GM20000 (cell line): ENCODE measurements at regions not wholly inside any gene's neighbourhood (a gene's known extent, or its start where the extent isn't known, plus 50 kb on each side); places are given as distances from the start of the nearest gene placed in this dataset.

ENCODE experiments used
- DNase-seq: peaks from one replicate; pipeline ENCODE4 v3.0.0; 2012; ENCODE audit warnings: low spot score
- TF ChIP-seq, protein P1 (sequence below): IDR thresholded peaks from 2 replicates; pipeline ENCODE4 v1.5.1; 2012; ENCODE audit warnings: mild to moderate bottlenecking, control low read depth; ENCODE audit errors: extremely low read depth, missing control alignments

DNA sequence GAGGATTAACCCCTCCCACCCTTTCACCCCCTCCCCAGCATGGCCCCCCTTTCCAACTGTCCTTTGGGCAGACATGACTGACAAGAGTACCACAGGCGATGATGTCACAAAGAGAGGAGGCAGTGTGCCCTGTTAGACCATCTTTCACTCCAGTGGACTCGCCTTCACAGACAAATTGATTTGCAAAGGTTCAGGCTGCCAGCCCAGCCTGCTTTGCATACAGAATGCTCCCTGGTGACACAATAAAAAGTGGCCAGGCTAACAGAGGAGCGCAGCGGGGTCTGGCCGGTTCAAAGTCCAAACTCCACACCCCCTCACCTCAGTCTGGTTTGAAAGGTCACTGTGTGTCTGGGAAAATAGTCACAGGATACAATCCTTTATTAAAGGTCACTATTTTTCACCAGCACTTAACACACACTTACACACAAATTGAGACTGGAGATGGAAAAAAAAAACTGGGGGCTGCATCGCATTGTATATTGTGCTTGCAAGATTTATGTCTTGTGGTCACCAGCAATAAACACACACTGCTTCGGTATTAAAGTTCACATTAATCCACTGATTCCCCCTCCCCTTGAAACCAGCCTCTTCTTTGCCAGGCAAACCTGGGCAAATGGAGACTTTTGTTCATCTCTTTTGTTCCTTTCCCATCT lies 236.9 kb downstream of the BCL11A start:
- no peak for DNase-seq
- TF ChIP-seq, protein P1, sequence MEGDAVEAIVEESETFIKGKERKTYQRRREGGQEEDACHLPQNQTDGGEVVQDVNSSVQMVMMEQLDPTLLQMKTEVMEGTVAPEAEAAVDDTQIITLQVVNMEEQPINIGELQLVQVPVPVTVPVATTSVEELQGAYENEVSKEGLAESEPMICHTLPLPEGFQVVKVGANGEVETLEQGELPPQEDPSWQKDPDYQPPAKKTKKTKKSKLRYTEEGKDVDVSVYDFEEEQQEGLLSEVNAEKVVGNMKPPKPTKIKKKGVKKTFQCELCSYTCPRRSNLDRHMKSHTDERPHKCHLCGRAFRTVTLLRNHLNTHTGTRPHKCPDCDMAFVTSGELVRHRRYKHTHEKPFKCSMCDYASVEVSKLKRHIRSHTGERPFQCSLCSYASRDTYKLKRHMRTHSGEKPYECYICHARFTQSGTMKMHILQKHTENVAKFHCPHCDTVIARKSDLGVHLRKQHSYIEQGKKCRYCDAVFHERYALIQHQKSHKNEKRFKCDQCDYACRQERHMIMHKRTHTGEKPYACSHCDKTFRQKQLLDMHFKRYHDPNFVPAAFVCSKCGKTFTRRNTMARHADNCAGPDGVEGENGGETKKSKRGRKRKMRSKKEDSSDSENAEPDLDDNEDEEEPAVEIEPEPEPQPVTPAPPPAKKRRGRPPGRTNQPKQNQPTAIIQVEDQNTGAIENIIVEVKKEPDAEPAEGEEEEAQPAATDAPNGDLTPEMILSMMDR, result no peak

DNA sequence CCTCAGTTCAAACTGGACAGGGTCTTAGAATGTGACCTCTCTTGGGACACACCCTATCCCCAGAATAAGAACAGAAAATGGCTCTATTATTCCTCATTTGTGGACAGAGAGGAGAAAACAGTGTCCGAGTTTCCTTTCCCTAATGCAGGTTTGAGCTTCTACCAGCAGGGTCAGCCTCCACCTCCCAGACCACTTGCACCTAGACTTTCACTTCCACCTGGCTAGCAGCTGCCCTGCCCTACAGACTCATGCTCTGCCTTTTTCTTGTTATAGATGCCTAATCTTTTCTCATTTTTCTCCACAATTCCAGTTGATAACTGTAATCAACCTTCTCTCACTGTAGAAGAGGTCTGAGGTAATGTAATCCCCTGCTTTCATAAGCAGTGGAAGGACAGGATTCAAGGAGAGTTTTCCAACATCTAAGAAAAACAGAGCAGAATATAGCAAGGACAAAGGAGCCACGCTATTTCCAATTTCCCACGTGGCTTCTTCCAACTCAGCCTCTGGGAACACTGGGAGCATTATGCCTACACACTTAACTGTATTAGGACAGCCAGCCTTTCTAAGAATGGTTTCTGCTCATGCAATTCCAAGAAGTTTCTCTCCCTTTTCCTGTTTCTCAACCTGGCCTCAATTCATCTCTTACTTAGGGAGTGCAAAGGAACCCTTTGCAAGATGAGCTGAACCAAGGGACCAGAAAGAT lies 239.8 kb downstream of the BCL11A start:
- DNase-seq, result no peak
- TF ChIP-seq, protein P1, result no peak

DNA sequence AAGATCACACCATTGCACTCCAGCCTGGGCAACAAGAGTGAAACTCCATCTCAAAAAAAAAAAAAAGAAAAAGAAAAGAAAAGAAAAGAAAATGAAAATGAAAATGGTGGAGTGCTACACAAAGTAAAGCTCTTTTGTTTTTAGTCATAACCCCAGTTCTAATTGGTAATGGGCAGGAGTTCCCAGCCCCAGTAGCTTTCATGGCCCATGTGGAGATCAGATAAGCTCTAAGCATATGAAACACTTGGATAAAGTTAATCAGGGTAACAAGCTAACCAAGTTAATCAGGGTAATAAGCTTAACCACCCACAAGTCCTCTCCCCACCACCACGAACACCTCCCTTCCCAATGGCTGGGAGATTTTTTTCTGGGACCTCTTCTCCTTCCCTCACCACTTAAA lies 240.8 kb downstream of the BCL11A start:
- peak; percentile 73 for DNase-seq
- TF ChIP-seq, protein P1, result no peak

DNA sequence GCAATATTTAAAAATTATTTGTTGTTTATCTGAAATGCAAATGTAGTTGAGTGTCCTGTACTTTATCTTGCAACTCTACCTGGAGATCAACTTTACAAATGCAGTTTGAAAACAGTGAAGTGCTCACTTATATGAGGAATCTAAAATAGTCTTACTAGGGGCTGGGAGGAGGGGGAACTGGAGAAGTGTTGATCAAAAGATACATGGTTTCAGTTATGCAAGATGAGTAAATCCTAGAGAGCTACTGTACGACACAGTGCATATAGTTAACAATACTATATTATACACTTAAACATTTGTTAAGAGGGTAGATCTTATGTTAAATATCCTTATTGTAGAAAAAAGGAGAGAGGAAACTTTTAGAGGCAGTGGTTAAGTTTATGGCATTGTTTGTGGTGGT lies 241.9 kb downstream of the BCL11A start:
- DNase-seq, result peak; percentile 35

DNA sequence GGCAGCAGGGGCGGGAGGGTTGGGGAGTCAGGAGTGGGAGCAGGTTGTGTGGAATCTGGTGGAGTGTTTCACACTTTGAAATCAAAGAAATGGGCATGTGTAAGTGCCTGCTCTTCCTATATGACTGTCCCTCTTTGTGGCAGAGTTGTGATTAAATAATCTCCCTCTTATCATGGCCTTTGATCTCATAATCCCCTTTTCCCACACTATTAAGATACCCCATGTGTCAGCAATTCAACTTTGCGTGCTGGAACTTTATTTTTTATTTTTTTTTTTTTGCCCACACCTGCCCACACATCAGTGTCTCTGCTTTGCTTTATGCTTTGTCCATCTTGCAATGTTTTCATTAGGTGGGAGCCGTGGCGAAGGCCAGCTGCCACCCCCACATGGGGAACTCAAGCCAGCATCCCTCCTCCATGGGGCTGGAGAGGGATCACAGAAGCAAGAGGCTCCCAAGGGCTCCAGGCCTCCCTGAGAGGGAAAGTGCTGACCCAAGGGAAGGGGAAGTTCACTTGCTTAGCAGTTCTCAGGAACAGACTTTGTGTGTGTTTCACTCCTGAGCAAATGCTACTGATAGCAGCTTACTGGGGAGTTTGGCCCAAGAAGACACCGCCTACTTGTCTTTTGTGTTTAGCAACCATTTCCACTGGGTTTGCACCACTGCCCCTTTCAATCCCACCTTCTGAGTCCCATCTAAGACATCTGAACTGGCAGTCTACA lies 243.4 kb downstream of the BCL11A start:
- TF ChIP-seq, protein P1, result no peak
- peak; percentile 25 for DNase-seq

More for the DNA sequence above, 241.9 kb downstream of the BCL11A start:
- TF ChIP-seq, protein P1, result no peak

DNA sequence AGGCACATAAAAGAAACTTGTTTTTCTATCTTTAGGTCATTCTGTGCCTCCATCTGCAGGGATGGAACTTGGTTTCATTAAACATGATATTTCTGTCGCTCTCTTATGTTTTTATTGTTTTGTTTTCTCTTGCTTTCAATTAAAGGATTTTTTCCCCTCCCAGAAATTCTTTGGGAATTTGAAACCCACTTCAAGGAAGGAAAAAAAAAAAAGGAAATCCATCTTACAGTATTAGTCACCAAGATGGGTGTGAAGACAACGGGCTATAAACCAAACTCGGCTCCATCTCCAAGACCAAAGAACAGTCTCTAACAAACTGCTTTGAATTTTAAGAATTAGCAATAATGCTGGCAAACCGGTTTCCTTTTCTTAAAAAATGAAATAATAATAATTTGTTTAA lies 244.1 kb downstream of the BCL11A start:
- DNase-seq, result no peak
- TF ChIP-seq, protein P1, result no peak
